Neural progenitor cell (in vitro differentiated cells): ENCODE measurements at regions not wholly inside any gene's neighbourhood (a gene's known extent, or its start where the extent isn't known, plus 50 kb on each side); places are given as distances from the start of the nearest gene placed in this dataset.

Source experiments
- DNase-seq: peaks from one replicate; pipeline ENCODE4 v3.0.0-alpha.2; 2016; ENCODE audit warnings: low spot score
- H2AFZ ChIP-seq: fragments of 200-600 bp; sonication (generic); replicated peaks from 2 replicates; pipeline ENCODE4 v1.6.1; 2016; ENCODE audit warnings: antibody characterized with exemption
- H3F3A ChIP-seq: fragments of 200-600 bp; sonication (generic); 2 replicates; pipeline ENCODE4 v1.6.1; 2016; ENCODE audit warnings: antibody characterized with exemption, low read depth
- H3K27ac ChIP-seq: fragments of 200-600 bp; sonication (generic); 2 replicates; pipeline ENCODE4 v1.5.1; 2016; ENCODE audit warnings: mild to moderate bottlenecking
- H3K27me3 ChIP-seq: fragments of 200-600 bp; sonication (generic); 2 replicates; pipeline ENCODE4 v1.6.1; 2016; ENCODE audit warnings: mild to moderate bottlenecking, moderate library complexity
- H3K36me3 ChIP-seq: fragments of 200-600 bp; sonication (generic); 2 replicates; pipeline ENCODE4 v1.5.1; 2016
- H3K4me1 ChIP-seq: fragments of 200-600 bp; sonication (generic); 2 replicates; pipeline ENCODE4 v1.6.1; 2016; ENCODE audit warnings: mixed run types
- H3K4me2 ChIP-seq: fragments of 200-600 bp; sonication (generic); 2 replicates; pipeline ENCODE4 v1.6.1; 2016
- H3K4me3 ChIP-seq: fragments of 200-600 bp; sonication (generic); 2 replicates; pipeline ENCODE4 v1.5.1; 2016
- H3K79me2 ChIP-seq: fragments of 200-600 bp; sonication (generic); 2 replicates; pipeline ENCODE4 v1.6.1; 2016; ENCODE audit warnings: low read depth
- H3K9ac ChIP-seq: fragments of 200-600 bp; sonication (generic); 2 replicates; pipeline ENCODE4 v1.6.1; 2016
- H3K9me3 ChIP-seq: fragments of 200-600 bp; sonication (generic); 2 replicates; pipeline ENCODE4 v1.5.1; 2016; ENCODE audit warnings: low read depth
- H4K20me1 ChIP-seq: fragments of 200-600 bp; sonication (generic); 2 replicates; pipeline ENCODE4 v1.6.1; 2016; ENCODE audit warnings: low read depth
- H3K27ac Mint-ChIP-seq: 3 replicates; pipeline ENCODE4 v1.8.0; 2021; ENCODE audit warnings: mixed read lengths
- H3K27me3 Mint-ChIP-seq: 2 replicates; pipeline ENCODE4 v1.8.0; 2022; ENCODE audit warnings: low read depth, mild to moderate bottlenecking, inconsistent platforms, moderate library complexity, mixed read lengths; ENCODE audit not compliant: insufficient read depth
- H3K36me3 Mint-ChIP-seq: 3 replicates; pipeline ENCODE4 v1.8.0; 2021; ENCODE audit warnings: mixed read lengths
- H3K4me1 Mint-ChIP-seq: 3 replicates; pipeline ENCODE4 v1.8.0; 2021; ENCODE audit warnings: mixed read lengths
- H3K4me3 Mint-ChIP-seq: 3 replicates; pipeline ENCODE4 v1.8.0; 2021; ENCODE audit warnings: mild to moderate bottlenecking, moderate library complexity, mixed read lengths
- H3K9me3 Mint-ChIP-seq: 3 replicates; pipeline ENCODE4 v1.8.0; 2020; ENCODE audit warnings: mixed read lengths
- CTCF ChIP-seq: fragments of 200-600 bp; sonication (generic); IDR thresholded peaks from 2 replicates; pipeline ENCODE4 v1.5.1; 2017; ENCODE audit warnings: antibody characterized with exemption, mild to moderate bottlenecking
- EZH2 ChIP-seq: fragments of 200-600 bp; sonication (generic); IDR thresholded peaks from 2 replicates; pipeline ENCODE4 v1.6.1; 2017; ENCODE audit warnings: antibody characterized with exemption, mild to moderate bottlenecking, moderate library complexity
- EZH2phosphoT487 ChIP-seq: fragments of 200-600 bp; sonication (generic); IDR thresholded peaks from 2 replicates; pipeline ENCODE4 v1.6.1; 2017; ENCODE audit warnings: antibody characterized with exemption

GRCh38 chr5:92419261-92419660 lies 1036.1 kb upstream of the ARRDC3 start:
- no peak overlapping the region for H3K4me3 Mint-ChIP-seq
- Histone ChIP-seq H3K27me3 (no peaks in the 10 kb centered on the region), H2AFZ (no peak overlapping the region), H3K9me3 (peaks cover 8% of the 10 kb centered on the region), H3K36me3 (peaks cover 4% of the 10 kb centered on the region), H3K4me3 (no peak overlapping the region), H3K27ac (no peak overlapping the region), H3K4me2 (no peak overlapping the region), H3K79me2 (no peaks in the 10 kb centered on the region), H3K4me1 (no peaks in the 10 kb centered on the region), H3F3A (no peaks in the 10 kb centered on the region), H4K20me1 (no peaks in the 10 kb centered on the region), H3K9ac (no peak overlapping the region)
- TF ChIP-seq CTCF (no peak), EZH2phosphoT487 (no peak), EZH2 (no peak)
- H3K27ac Mint-ChIP-seq = no peak overlapping the region
- no peak for DNase-seq
- H3K36me3 Mint-ChIP-seq = peaks cover 3% of the 10 kb centered on the region
- no peaks in the 10 kb centered on the region for H3K27me3 Mint-ChIP-seq
- peaks cover 48% of the 10 kb centered on the region for H3K9me3 Mint-ChIP-seq
- no peaks in the 10 kb centered on the region for H3K4me1 Mint-ChIP-seq

- Histone ChIP-seq H3F3A (no peaks in the 10 kb centered on the region), H3K27me3 (no peaks in the 10 kb centered on the region), H3K4me2 (no peak overlapping the region), H3K36me3 (peaks cover 4% of the 10 kb centered on the region), H3K27ac (no peak overlapping the region), H3K9me3 (peaks cover 8% of the 10 kb centered on the region), H3K4me3 (no peak overlapping the region), H3K9ac (no peak overlapping the region), H4K20me1 (no peaks in the 10 kb centered on the region), H3K4me1 (no peaks in the 10 kb centered on the region), H3K79me2 (no peaks in the 10 kb centered on the region), H2AFZ (no peak overlapping the region)
- no peak overlapping the region for H3K4me3 Mint-ChIP-seq
- DNase-seq = no peak
- no peaks in the 10 kb centered on the region for H3K4me1 Mint-ChIP-seq
- no peaks in the 10 kb centered on the region for H3K27me3 Mint-ChIP-seq
- no peak overlapping the region for H3K27ac Mint-ChIP-seq
- peaks cover 39% of the 10 kb centered on the region for H3K9me3 Mint-ChIP-seq
- TF ChIP-seq EZH2phosphoT487 = no peak
- no peak for TF ChIP-seq CTCF
- TF ChIP-seq EZH2 = no peak
- H3K36me3 Mint-ChIP-seq = peaks cover 3% of the 10 kb centered on the region
Observed at GRCh38 chr5:92418341-92418740, 1035.2 kb upstream of the ARRDC3 start.

GRCh38 chr5:92409134-92409533 lies 1026.0 kb upstream of the ARRDC3 start:
- DNase-seq = no peak
- Mint-ChIP-seq H3K4me3 (no peak overlapping the region), H3K4me1 (no peaks in the 10 kb centered on the region), H3K27ac (no peak overlapping the region), H3K9me3 (peaks cover 9% of the 10 kb centered on the region), H3K36me3 (peaks cover 2% of the 10 kb centered on the region), H3K27me3 (no peaks in the 10 kb centered on the region)
- H3K9me3 ChIP-seq = no peaks in the 10 kb centered on the region
- no peak overlapping the region for H3K9ac ChIP-seq
- H3K79me2 ChIP-seq = no peaks in the 10 kb centered on the region
- no peaks in the 10 kb centered on the region for H3K27me3 ChIP-seq
- peak overlapping the region; percentile 2 for H2AFZ ChIP-seq
- H4K20me1 ChIP-seq = no peaks in the 10 kb centered on the region
- no peak overlapping the region for H3K4me2 ChIP-seq
- no peaks in the 10 kb centered on the region for H3K4me1 ChIP-seq
- no peak overlapping the region for H3K4me3 ChIP-seq
- H3K27ac ChIP-seq = no peak overlapping the region
- H3F3A ChIP-seq = no peaks in the 10 kb centered on the region
- H3K36me3 ChIP-seq = no peaks in the 10 kb centered on the region
- TF ChIP-seq EZH2phosphoT487 (no peak), CTCF (no peak), EZH2 (no peak)
